Fibroblast of the aortic adventitia (primary cell): ENCODE measurements at regions not wholly inside any gene's neighbourhood (a gene's known extent, or its start where the extent isn't known, plus 50 kb on each side); places are given as distances from the start of the nearest gene placed in this dataset.

Experiments
- DNase-seq: peaks from one replicate; pipeline ENCODE4 v3.0.0-alpha.2; 2010; ENCODE audit warnings: low read depth
- H3K4me3 ChIP-seq: 2 replicates; pipeline ENCODE4 v1.5.1; 2011; ENCODE audit warnings: low read depth, mild to moderate bottlenecking, control low read depth, low read length, moderate library complexity
- TF ChIP-seq, protein P1 (sequence below): IDR thresholded peaks from 2 replicates; pipeline ENCODE4 v1.5.1; 2011; ENCODE audit warnings: mild to moderate bottlenecking, low read length, control low read depth, inconsistent platforms; ENCODE audit not compliant: insufficient read depth

DNA sequence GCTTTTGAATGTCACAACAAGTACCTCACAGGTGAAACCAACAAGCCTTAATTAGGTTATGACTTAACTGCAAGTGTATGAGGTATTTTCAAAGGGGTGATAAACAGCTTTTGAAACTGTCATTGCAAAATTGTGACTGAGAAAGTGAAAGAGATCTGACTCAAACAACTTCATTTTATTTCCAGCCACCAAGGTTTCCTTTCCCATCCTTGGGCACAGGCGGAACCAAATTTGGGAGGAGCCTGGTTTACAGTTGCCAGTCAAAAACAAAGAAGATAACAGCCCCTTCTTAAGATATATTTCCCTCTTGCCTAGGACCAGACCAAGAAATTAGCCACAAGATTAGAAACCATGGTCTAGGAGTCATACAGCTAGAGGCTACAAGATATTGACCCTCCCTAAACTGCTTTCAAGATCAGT lies 417.1 kb downstream of the CSNK1G3 start:
- no peak for DNase-seq
- H3K4me3 ChIP-seq, result no peak overlapping the region
- TF ChIP-seq, protein P1, sequence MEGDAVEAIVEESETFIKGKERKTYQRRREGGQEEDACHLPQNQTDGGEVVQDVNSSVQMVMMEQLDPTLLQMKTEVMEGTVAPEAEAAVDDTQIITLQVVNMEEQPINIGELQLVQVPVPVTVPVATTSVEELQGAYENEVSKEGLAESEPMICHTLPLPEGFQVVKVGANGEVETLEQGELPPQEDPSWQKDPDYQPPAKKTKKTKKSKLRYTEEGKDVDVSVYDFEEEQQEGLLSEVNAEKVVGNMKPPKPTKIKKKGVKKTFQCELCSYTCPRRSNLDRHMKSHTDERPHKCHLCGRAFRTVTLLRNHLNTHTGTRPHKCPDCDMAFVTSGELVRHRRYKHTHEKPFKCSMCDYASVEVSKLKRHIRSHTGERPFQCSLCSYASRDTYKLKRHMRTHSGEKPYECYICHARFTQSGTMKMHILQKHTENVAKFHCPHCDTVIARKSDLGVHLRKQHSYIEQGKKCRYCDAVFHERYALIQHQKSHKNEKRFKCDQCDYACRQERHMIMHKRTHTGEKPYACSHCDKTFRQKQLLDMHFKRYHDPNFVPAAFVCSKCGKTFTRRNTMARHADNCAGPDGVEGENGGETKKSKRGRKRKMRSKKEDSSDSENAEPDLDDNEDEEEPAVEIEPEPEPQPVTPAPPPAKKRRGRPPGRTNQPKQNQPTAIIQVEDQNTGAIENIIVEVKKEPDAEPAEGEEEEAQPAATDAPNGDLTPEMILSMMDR, result no peak

DNA sequence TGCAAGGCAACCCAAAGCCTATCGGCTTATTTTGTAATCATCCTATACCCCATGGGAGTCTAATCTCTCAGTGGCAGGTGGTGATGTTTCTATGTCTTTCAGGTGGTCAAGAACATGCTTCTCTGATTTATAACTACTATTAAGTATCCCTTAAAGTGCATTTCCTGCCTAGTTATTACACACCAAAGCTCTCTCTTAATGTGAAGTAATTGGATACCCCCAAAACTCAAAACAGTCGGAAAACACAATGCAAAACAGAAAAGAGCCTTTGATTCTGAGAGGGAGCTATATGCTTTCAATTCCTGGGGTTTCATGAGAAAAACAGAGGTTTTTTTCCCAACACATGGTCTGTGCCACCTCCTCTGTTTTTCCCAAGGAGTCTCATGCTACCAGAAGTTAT lies 416.4 kb downstream of the CSNK1G3 start:
- TF ChIP-seq, protein P1, result no peak
- no peak overlapping the region for H3K4me3 ChIP-seq
- no peak for DNase-seq

DNA sequence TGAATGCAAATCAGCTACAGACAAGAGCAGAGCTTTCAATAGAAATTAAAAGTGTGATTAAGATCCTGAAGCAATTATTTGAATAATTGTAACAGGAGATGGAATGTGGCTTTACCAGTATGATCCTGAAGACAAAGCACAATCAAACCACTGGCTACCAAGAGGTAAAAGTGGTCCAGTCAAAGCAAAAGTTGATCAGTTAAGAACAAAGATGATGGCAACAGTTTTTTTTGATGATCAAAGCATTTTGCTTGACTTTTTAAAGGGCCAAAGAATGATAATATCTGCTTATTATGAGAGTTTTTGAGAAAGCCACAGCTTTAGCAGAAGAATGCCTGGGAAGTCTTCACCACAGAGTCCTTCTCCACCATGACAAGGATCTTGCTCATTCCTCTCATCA lies 409.2 kb downstream of the CSNK1G3 start:
- TF ChIP-seq, protein P1, result no peak
- no peak overlapping the region for H3K4me3 ChIP-seq
- no peak for DNase-seq

DNA sequence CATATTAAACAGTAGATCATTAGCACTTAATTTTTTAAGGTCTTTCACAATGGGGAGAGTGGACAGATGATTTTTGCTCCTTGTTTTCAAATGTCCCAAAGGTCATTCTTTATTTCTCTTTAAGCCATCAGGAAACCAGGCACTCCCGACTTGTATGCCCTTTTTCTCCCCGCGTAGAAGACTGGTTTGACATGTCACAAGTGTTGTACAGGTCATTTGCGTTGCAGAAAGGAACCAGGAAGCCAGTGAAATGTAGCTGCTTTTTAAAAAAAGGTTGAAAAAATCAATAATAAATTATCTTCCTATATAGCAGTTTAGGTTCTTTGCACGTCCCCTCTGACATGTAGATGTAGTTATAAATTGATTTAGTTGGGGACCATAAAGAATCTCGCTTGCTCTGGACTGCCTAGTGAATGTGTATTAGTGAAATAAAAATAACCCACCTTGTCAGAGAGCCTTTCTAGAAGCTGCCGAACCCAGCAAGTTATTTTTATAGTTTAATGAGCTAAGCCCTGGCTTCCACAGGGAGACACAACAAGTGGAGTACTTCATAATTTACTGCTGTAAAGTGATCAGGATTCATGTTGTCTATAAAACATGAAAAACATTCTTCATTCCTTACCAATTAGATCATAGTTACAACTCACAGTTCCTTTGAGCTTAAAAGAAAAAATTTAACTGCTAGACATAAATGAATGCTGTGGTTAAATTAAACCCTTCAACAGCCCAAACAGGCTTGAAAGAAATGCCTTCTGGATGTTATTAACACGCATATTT lies 404.6 kb downstream of the CSNK1G3 start:
- no peak overlapping the region for H3K4me3 ChIP-seq
- TF ChIP-seq, protein P1, result no peak
- DNase-seq, result peak; percentile 30

DNA sequence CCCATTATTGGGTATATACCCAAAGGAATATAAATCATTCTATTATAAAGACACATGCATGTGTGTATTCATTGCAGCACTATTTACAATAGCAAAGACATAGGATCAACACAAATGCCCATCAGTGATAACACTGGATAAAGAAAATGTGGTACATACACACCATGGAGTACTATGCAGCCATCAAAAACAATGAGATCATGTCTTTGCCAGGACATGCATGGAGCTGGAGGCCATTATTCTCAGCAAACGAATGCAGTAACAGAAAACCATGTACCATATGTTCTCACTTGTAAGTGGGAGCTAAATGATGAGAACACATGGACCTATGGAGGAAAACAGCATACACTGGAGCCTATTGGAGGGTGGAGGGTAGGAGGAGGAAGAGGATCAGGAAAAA lies 402.4 kb downstream of the CSNK1G3 start:
- TF ChIP-seq, protein P1, result no peak
- no peak overlapping the region for H3K4me3 ChIP-seq
- DNase-seq, result no peak

DNA sequence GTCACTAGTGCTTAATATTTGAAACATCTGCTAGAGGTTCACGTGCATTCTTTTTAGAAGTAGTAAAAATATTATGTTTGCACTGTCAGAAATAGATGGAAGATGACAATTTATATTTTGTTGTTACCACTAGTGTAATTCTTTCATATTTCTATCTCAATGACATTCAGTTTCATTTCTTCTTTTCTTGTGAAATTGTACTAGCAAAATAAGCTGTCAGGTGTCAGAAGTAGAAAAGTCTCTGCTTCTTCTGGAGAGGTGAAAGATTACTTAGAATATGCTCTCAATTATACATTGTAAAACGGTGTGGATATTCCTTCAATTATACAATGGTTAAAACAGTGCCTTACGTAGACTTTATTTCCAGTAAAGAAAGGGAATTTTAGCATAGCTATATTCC lies 395.4 kb downstream of the CSNK1G3 start:
- TF ChIP-seq, protein P1, result no peak
- no peak overlapping the region for H3K4me3 ChIP-seq
- no peak for DNase-seq
